ENCODE measurements at regions not wholly inside any gene's neighbourhood (a gene's known extent, or its start where the extent isn't known, plus 50 kb on each side); places are given as distances from the start of the nearest gene placed in this dataset.

DNA sequence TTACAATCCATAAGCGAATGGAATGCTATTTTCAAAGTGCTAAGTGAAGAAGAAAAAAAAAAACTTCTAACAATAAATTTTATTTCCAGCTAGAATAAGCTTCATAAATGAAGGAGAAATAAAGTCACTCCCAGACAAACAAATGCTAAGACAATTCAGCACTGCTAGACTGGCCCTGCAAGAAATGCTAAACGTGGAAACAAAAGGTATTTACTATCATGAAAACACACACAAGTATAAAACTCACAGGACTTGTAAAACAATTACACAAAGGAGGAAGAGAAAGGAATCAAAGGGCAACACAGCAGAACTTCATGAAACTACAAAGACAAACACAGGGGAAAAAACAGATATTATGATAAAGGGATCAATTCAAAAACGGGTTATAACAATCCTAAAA, 85.8 kb upstream of the NELL2 start:
- in situ Hi-C loops (cut with HindIII; ENCODE audit: low pct_unique_long_range_greater_than_20kb, low sequenced_read_pairs): no loop called here

DNA sequence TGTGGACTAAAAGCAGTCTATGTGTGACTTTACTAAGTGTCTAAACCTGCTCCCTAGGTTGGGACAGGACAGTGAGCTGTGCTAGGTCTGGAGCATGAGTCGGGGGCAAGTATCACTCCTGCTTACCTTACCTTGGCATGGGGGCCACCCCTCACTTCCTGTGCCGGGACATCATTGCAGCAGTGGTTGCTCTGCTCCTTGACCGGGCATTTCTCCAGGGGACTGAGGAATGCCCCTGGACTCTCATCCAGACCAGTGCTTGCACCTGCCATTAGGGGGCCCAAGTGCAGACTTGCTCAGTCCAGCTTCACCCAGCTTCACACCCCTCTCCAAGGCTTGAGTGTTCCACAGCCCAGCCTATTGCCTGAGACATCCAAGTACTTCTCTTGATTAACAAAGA, 84.7 kb upstream of the NELL2 start:
- peak; percentile 32 for DNase-seq (ENCODE audit: low read depth, low spot score)
- in situ Hi-C loops (cut with HindIII; ENCODE audit: low pct_unique_long_range_greater_than_20kb, low sequenced_read_pairs): no loop called here

More for the DNA sequence above, 85.8 kb upstream of the NELL2 start:
- DNase-seq (ENCODE audit: low read depth, low spot score): no peak

DNA sequence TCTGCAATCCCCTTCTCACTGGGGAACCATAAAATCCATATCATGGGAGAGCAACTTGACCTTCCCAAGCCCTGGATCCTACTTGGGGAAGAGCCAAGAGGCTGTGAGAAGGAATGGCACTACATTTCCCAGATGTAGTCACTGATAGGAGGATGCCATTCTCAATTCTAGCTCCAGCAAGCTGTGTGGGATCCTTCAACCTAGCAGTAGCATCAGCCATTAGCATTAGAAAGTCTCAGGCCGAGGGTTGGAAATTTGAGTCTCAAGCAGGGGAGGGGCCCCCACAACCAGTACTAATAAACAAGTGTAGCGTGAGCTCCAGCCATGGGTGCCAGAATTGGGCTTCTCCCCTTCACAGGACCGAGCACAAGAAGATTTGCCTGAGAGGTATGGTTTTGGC, 84.3 kb upstream of the NELL2 start:
- DNase-seq (ENCODE audit: low read depth, low spot score): no peak
- in situ Hi-C loops (cut with HindIII; ENCODE audit: low pct_unique_long_range_greater_than_20kb, low sequenced_read_pairs): no loop called here

DNA sequence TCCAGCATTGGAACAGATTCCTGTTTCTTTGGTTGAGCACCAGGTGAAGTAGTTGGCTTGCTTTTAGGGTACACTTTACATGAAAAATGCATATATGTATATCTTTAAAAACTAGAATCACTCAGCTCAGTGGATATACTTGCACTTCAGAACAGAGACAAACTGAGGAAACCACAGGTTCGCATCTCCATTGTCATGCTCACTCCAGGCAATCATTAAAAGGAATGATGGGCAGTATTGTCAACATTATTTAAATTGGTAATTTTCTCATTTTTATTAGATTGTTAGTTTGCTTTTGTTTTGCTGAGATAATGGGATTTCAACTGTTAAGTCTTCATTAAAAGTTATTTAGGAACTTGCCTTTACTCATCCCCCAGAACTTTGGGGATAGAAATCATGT, 71.0 kb upstream of the NELL2 start:
- in situ Hi-C loops (cut with HindIII; ENCODE audit: low pct_unique_long_range_greater_than_20kb, low sequenced_read_pairs): no loop called here
- no peak for DNase-seq (ENCODE audit: low read depth, low spot score)

DNA sequence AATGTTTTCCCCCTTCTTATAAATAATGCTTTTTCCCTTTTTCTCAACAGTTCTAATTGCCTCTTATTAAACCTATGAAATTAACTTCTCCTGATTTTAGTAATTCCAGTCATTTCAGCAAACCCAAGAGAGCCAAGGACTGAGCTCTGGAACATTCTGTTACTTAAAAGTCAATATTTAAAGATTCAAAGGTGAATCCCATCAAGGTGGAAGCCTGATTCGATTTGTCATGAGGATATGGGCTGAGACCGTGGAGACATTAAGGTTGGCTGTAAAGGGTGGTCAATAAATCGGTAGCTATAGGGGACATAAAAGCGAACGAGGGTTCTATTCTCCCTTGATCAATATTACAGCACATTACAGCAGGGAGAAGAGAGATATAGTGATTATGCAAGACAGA, 66.6 kb upstream of the NELL2 start:
- in situ Hi-C loops (cut with HindIII; ENCODE audit: low pct_unique_long_range_greater_than_20kb, low sequenced_read_pairs): no loop called here
- DNase-seq (ENCODE audit: low read depth, low spot score): no peak

DNA sequence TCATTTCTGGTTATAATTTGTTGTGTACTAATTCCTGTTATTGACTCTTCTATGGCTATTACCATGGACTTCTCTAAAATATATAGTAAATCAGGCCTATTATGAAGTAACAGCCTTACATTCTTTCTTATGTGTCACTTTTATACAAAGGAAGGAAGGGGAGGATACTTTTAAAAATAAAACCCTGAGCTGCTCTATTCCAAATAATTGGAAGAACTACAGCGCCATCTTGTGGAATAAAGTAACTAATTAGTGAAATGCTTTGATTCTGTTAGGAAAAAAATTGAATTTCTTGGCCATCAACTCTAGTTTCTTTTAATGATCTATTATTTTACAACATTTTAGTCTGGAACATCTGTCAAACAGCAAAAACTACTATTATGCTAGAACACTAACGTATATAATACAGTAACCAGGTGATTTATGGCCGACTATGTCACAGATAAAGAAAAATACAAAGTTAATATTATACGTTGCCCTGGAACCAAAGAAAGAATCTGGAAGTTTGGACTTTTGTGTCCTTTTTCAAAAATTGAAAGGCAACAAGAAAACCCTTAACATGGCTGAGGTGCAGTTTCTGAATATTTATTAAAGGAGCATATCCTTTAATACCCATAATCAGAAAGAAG, 55.0 kb upstream of the NELL2 start:
- DNase-seq (ENCODE audit: low read depth, low spot score): peak; percentile 80
- in situ Hi-C loops (cut with HindIII; ENCODE audit: low pct_unique_long_range_greater_than_20kb, low sequenced_read_pairs): no loop called here

DNA sequence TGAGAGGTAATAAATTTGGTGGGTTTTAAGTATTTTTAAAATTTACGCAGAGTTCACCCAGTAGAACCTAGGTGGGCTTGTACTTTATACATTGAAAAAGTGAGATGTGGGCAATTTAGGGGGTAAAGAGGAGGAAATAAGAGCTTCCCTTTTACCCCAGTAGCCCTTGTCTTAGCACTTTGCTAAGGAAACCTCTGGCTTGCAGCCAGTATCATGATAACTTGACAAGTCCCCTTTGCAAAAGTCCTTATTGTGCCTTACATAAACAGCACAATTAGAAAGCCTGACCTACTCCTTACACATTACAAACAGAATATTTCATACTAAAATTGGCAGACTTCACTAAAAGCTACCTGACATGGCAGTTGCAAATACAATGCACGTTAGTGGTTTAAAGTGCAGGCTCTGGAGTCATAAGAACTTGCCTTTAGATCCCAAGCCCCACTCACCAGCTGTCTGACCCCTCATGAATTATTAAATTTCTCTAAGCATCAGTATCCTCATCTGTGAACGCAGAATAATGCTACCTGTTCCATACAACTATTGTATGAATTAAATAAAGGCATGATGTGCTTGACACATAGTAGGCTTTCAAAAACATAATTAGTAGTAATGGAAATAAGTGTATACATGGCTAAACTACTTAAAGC, 53.2 kb upstream of the NELL2 start:
- in situ Hi-C loops (cut with HindIII; ENCODE audit: low pct_unique_long_range_greater_than_20kb, low sequenced_read_pairs): no loop called here
- no peak for DNase-seq (ENCODE audit: low read depth, low spot score)
